ENCODE measurements at regions not wholly inside any gene's neighbourhood (a gene's known extent, or its start where the extent isn't known, plus 50 kb on each side); places are given as distances from the start of the nearest gene placed in this dataset.

DNA sequence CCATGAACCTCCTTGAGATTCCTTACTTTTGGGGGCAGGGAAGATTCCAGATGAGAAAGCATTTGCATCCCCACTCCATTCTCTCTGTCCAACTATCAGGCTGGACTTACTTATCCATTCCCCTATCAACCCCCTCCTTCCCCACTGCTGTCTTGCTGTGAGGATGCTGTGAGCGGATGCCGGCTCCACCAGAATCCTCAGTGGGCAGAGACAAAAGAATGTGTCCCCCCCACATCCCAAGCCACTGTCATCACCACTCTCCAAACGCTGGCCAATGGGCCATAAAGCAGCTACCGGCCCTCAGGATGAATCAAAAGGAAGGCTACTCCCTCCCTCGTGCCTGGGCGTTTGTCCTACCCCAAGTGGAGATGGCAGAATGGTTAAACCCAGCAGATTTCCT is 173.0 kb upstream of the NTF3 start:
- TF ChIP-seq, protein P1, sequence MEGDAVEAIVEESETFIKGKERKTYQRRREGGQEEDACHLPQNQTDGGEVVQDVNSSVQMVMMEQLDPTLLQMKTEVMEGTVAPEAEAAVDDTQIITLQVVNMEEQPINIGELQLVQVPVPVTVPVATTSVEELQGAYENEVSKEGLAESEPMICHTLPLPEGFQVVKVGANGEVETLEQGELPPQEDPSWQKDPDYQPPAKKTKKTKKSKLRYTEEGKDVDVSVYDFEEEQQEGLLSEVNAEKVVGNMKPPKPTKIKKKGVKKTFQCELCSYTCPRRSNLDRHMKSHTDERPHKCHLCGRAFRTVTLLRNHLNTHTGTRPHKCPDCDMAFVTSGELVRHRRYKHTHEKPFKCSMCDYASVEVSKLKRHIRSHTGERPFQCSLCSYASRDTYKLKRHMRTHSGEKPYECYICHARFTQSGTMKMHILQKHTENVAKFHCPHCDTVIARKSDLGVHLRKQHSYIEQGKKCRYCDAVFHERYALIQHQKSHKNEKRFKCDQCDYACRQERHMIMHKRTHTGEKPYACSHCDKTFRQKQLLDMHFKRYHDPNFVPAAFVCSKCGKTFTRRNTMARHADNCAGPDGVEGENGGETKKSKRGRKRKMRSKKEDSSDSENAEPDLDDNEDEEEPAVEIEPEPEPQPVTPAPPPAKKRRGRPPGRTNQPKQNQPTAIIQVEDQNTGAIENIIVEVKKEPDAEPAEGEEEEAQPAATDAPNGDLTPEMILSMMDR (IDR thresholded peaks at IDR 0.05; ENCODE audit: low read depth, low read length): no peak
- DNase-seq (ENCODE audit: extremely low read depth, low read depth): no peak

DNA sequence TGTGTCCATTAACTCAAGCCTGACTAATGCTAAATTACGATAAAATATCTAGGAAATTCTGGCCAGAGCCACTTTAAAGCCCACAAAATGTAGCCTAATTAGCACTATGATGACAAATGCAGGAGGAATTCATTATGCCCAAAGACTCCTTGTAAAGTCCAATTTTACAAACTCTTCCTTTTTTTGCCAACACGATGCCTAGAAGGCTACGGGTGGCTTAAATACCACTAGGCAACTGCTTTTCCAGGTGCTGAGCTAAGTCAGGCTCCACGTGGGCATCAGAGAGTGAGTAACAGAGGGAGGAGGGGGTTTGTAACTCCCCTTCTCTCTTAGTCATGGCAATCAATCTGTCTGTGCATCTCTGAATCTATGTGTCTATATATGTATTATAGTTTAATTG is 172.4 kb upstream of the NTF3 start:
- TF ChIP-seq, protein P1 (IDR thresholded peaks at IDR 0.05; ENCODE audit: low read depth, low read length): no peak
- DNase-seq (ENCODE audit: extremely low read depth, low read depth): no peak

DNA sequence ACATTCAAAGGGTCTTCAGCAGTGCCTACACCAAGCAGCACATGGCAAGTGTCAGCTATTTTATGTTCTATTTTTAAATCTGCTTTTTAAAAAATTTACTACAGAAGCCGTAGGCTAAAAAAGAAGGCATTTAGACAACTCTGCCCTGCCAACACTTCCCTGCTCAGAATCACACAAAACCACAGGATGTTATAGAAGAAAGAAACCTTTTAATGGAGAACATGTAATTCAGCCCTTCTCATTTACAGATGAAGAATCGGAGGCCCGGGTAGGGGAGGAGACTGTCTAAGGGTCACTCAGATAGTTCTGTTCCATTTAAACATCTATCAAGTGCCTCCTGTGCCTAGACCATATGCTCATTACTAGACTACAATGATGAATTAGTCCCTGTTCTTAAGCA is 171.8 kb upstream of the NTF3 start:
- no peak for DNase-seq (ENCODE audit: extremely low read depth, low read depth)
- TF ChIP-seq, protein P1 (IDR thresholded peaks at IDR 0.05; ENCODE audit: low read depth, low read length): no peak

DNA sequence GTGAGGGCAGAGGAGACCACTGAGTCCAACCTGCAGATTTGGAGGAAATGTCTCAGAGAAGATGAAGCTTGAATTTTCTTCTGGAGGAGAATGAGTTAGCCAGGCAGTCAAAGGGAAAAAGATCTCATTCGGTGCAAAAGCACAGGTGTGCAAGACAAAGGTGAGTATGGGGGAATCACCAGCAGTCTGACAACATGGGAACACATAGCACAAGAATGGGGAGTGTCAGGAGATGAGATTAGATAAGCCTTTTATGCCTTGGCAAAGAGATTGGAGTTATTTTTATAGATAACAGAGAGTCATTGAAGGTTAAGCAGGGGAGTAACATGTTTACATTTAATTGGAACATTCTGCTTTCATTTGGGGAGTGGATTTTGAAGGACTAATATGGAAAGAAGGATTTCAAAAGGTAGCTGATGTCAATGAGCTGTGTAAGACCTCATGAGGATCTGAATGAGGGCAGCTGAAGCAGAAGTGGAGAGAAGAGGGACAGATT is 171.3 kb upstream of the NTF3 start:
- TF ChIP-seq, protein P1 (IDR thresholded peaks at IDR 0.05; ENCODE audit: low read depth, low read length): no peak
- DNase-seq (ENCODE audit: extremely low read depth, low read depth): no peak

DNA sequence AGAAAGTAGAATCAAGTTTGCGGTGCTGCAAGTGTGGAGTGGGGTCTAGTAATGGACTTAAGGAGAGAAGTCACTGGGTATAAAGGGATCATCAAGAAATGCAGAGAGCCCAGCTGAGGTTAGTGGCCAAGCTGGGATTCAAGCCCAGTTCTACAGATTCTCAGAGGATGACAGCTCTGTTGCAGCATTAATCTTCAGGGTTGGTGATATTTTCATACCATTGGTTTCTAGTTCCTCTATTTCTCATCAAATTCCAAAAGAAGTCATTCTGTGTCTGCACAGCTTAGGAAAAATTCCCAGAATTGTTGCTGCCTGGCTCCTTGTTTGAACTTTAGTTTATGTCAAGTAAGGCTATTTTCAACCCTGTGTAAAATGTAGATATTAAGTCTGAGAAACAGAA is 169.5 kb upstream of the NTF3 start:
- no peak for DNase-seq (ENCODE audit: extremely low read depth, low read depth)
- TF ChIP-seq, protein P1 (IDR thresholded peaks at IDR 0.05; ENCODE audit: low read depth, low read length): no peak

DNA sequence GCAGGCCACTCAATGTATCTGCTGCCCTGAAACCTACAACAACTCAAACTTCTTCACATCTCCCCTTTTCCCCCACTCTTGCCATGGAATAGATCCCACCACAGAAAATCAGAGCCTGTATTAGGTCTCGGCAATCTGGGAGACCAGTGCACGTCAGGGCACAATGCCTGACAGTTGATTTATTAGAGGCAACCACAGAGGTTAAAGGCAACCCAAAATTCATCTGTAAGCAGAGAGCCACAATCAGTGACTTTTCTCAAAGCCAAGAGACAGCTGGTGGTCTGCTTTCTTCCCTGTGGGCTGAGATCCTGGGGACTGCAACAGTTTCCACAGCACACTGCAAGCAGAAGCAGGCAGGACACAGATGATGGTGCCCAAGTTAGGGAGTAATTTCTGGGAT is 169.0 kb upstream of the NTF3 start:
- DNase-seq (ENCODE audit: extremely low read depth, low read depth): no peak
- TF ChIP-seq, protein P1 (IDR thresholded peaks at IDR 0.05; ENCODE audit: low read depth, low read length): no peak

DNA sequence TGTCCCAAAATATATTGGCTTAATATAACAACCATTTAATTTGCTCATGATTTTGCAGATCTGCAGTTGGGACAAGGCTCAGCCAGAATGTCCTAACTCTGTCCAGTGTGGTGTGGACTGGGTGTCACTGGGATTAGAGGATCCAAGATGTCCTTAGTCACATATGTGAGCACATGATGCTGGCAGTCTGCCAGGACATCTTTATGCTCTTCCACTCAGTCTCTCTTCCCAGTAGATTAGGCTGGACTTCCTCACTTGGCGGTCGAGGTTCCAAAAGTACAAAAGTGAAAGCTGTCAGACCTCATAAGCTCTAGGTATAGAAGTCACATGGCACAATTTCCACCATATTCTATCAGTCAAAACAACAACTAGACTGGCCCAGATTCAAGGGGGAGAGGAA is 167.9 kb upstream of the NTF3 start:
- no peak for DNase-seq (ENCODE audit: extremely low read depth, low read depth)
- TF ChIP-seq, protein P1 (IDR thresholded peaks at IDR 0.05; ENCODE audit: low read depth, low read length): no peak
